CD4-positive, alpha-beta T cell treated with Interleukin-17A for 1 hour (primary cell): ENCODE measurements at regions not wholly inside any gene's neighbourhood (a gene's known extent, or its start where the extent isn't known, plus 50 kb on each side); places are given as distances from the start of the nearest gene placed in this dataset.
A peak's percentile ranks its signal among the peaks of the same experiment; 100 is the strongest.

Experiments used
- DNase-seq: peaks from one replicate; pipeline ENCODE4 v3.0.0-alpha.2; 2020

- DNase-seq: no peak
Observed at GRCh38 chr22:34055525-34056200, 135.4 kb upstream of the LARGE1 start.

- DNase-seq: no peak
Observed at GRCh38 chr22:34057726-34058125, 137.4 kb upstream of the LARGE1 start.

- DNase-seq: no peak
Observed at GRCh38 chr22:34064696-34065095, 144.4 kb upstream of the LARGE1 start.

- DNase-seq: no peak
Observed at GRCh38 chr22:34067031-34067430, 146.8 kb upstream of the LARGE1 start.

GRCh38 chr22:34068001-34068400 lies 147.7 kb upstream of the LARGE1 start:
- DNase-seq: no peak

- DNase-seq: no peak
Observed at GRCh38 chr22:34070051-34070450, 149.8 kb upstream of the LARGE1 start.

- no peak for DNase-seq
Observed at GRCh38 chr22:34070531-34070930, 150.3 kb upstream of the LARGE1 start.

GRCh38 chr22:34072585-34072984 lies 152.3 kb upstream of the LARGE1 start:
- no peak for DNase-seq

- no peak for DNase-seq
Observed at GRCh38 chr22:34080433-34080832, 160.2 kb upstream of the LARGE1 start.

GRCh38 chr22:34096770-34097169 lies 176.5 kb upstream of the LARGE1 start:
- DNase-seq: no peak

- no peak for DNase-seq
Observed at GRCh38 chr22:34099278-34099677, 179.0 kb upstream of the LARGE1 start.

- DNase-seq: no peak
Observed at GRCh38 chr22:34102633-34103032, 182.4 kb upstream of the LARGE1 start.

GRCh38 chr22:34105461-34106062 lies 185.3 kb upstream of the LARGE1 start:
- peak; percentile 4 for DNase-seq

- no peak for DNase-seq
Observed at GRCh38 chr22:34108168-34108567, 187.9 kb upstream of the LARGE1 start.

- peak; percentile 4 for DNase-seq
Observed at GRCh38 chr22:34111210-34111824, 191.0 kb upstream of the LARGE1 start.

GRCh38 chr22:34113381-34113780 lies 193.1 kb upstream of the LARGE1 start:
- no peak for DNase-seq

GRCh38 chr22:34114406-34114805 lies 194.1 kb upstream of the LARGE1 start:
- no peak for DNase-seq

GRCh38 chr22:34115722-34116121 lies 195.4 kb upstream of the LARGE1 start:
- DNase-seq: no peak

- no peak for DNase-seq
Observed at GRCh38 chr22:34116126-34116525, 195.8 kb upstream of the LARGE1 start.

- DNase-seq: no peak
Observed at GRCh38 chr22:34122042-34122441, 201.8 kb upstream of the LARGE1 start.

GRCh38 chr22:34129691-34130486 lies 209.6 kb upstream of the LARGE1 start:
- no peak for DNase-seq

- DNase-seq: no peak
Observed at GRCh38 chr22:34135749-34136148, 215.5 kb upstream of the LARGE1 start.

GRCh38 chr22:34150023-34150422 lies 229.7 kb upstream of the LARGE1 start:
- no peak for DNase-seq

- no peak for DNase-seq
Observed at GRCh38 chr22:34159491-34159890, 239.2 kb upstream of the LARGE1 start.
